Tibial nerve (tissue), 4 donors: ENCODE measurements at regions not wholly inside any gene's neighbourhood (a gene's known extent, or its start where the extent isn't known, plus 50 kb on each side); places are given as distances from the start of the nearest gene placed in this dataset.

Experiments used
- CTCF ChIP-seq, 5 experiments: fragments of 200-600 bp in 3 of 5; fragments of 450-650 bp in 2 of 5; sonication (generic) in 3 of 5; IDR thresholded peaks; one replicate each; pipeline ENCODE4 v1.5.1; 2016 to 2019; ENCODE audit warnings: antibody characterized with exemption in 5 of 5, mild to moderate bottlenecking in 3 of 5, moderate library complexity in 2 of 5
- EP300 ChIP-seq, 2 donors: sonication (generic); formaldehyde crosslinking; IDR thresholded peaks; one replicate each; pipeline ENCODE4 v1.6.1; 2017; ENCODE audit warnings: antibody characterized with exemption in 2 of 2, mild to moderate bottlenecking in 1 of 2
- POLR2A ChIP-seq, 2 donors: fragments of 450-650 bp; IDR thresholded peaks; one replicate each; pipeline ENCODE4 v1.6.1; 2017; ENCODE audit warnings: antibody characterized with exemption in 2 of 2, mild to moderate bottlenecking in 2 of 2, moderate library complexity in 2 of 2

DNA sequence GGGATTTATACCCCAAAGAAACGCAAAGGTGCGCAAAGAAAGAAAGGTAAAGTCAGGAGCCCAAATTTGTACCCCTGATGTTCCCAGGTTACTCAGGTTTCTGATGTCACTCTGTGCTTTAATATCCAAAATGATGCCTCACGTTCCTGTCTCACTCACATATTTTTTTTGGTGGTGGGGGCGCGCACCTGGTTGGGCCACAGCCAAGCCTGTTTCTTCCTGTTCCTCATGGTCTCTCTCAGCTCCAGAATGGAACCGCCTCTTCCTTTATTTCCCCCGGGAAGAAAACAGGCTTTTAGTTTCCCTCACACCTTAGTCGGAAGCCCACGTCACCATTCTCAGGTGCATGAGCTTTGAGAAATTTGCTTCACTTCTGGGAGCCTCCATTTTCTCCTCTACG, 118.3 kb upstream of the BOD1 start:
- TF ChIP-seq CTCF (IDR thresholded peaks at IDR 0.05) (no peak), POLR2A (IDR thresholded peaks at IDR 0.05) (no peak), EP300 (IDR thresholded peaks at IDR 0.05) (no peak)
